Neural progenitor cell (in vitro differentiated cells): ENCODE measurements at regions not wholly inside any gene's neighbourhood (a gene's known extent, or its start where the extent isn't known, plus 50 kb on each side); places are given as distances from the start of the nearest gene placed in this dataset.

ENCODE experiments used
- DNase-seq: peaks from one replicate; pipeline ENCODE4 v3.0.0-alpha.2; 2016; ENCODE audit warnings: low spot score
- H2AFZ ChIP-seq: fragments of 200-600 bp; sonication (generic); replicated peaks from 2 replicates; pipeline ENCODE4 v1.6.1; 2016; ENCODE audit warnings: antibody characterized with exemption
- H3F3A ChIP-seq: fragments of 200-600 bp; sonication (generic); 2 replicates; pipeline ENCODE4 v1.6.1; 2016; ENCODE audit warnings: antibody characterized with exemption, low read depth
- H3K27ac ChIP-seq: fragments of 200-600 bp; sonication (generic); 2 replicates; pipeline ENCODE4 v1.5.1; 2016; ENCODE audit warnings: mild to moderate bottlenecking
- H3K27me3 ChIP-seq: fragments of 200-600 bp; sonication (generic); 2 replicates; pipeline ENCODE4 v1.6.1; 2016; ENCODE audit warnings: mild to moderate bottlenecking, moderate library complexity
- H3K36me3 ChIP-seq: fragments of 200-600 bp; sonication (generic); 2 replicates; pipeline ENCODE4 v1.5.1; 2016
- H3K4me1 ChIP-seq: fragments of 200-600 bp; sonication (generic); 2 replicates; pipeline ENCODE4 v1.6.1; 2016; ENCODE audit warnings: mixed run types
- H3K4me2 ChIP-seq: fragments of 200-600 bp; sonication (generic); 2 replicates; pipeline ENCODE4 v1.6.1; 2016
- H3K4me3 ChIP-seq: fragments of 200-600 bp; sonication (generic); 2 replicates; pipeline ENCODE4 v1.5.1; 2016
- H3K79me2 ChIP-seq: fragments of 200-600 bp; sonication (generic); 2 replicates; pipeline ENCODE4 v1.6.1; 2016; ENCODE audit warnings: low read depth
- H3K9ac ChIP-seq: fragments of 200-600 bp; sonication (generic); 2 replicates; pipeline ENCODE4 v1.6.1; 2016
- H3K9me3 ChIP-seq: fragments of 200-600 bp; sonication (generic); 2 replicates; pipeline ENCODE4 v1.5.1; 2016; ENCODE audit warnings: low read depth
- H4K20me1 ChIP-seq: fragments of 200-600 bp; sonication (generic); 2 replicates; pipeline ENCODE4 v1.6.1; 2016; ENCODE audit warnings: low read depth
- H3K27ac Mint-ChIP-seq: 3 replicates; pipeline ENCODE4 v1.8.0; 2021; ENCODE audit warnings: mixed read lengths
- H3K27me3 Mint-ChIP-seq: 2 replicates; pipeline ENCODE4 v1.8.0; 2022; ENCODE audit warnings: low read depth, mild to moderate bottlenecking, inconsistent platforms, moderate library complexity, mixed read lengths; ENCODE audit not compliant: insufficient read depth
- H3K36me3 Mint-ChIP-seq: 3 replicates; pipeline ENCODE4 v1.8.0; 2021; ENCODE audit warnings: mixed read lengths
- H3K4me1 Mint-ChIP-seq: 3 replicates; pipeline ENCODE4 v1.8.0; 2021; ENCODE audit warnings: mixed read lengths
- H3K4me3 Mint-ChIP-seq: 3 replicates; pipeline ENCODE4 v1.8.0; 2021; ENCODE audit warnings: mild to moderate bottlenecking, moderate library complexity, mixed read lengths
- H3K9me3 Mint-ChIP-seq: 3 replicates; pipeline ENCODE4 v1.8.0; 2020; ENCODE audit warnings: mixed read lengths
- CTCF ChIP-seq: fragments of 200-600 bp; sonication (generic); IDR thresholded peaks from 2 replicates; pipeline ENCODE4 v1.5.1; 2017; ENCODE audit warnings: antibody characterized with exemption, mild to moderate bottlenecking
- EZH2 ChIP-seq: fragments of 200-600 bp; sonication (generic); IDR thresholded peaks from 2 replicates; pipeline ENCODE4 v1.6.1; 2017; ENCODE audit warnings: antibody characterized with exemption, mild to moderate bottlenecking, moderate library complexity
- EZH2phosphoT487 ChIP-seq: fragments of 200-600 bp; sonication (generic); IDR thresholded peaks from 2 replicates; pipeline ENCODE4 v1.6.1; 2017; ENCODE audit warnings: antibody characterized with exemption

- H3K9ac ChIP-seq, result no peak overlapping the region
- no peak for DNase-seq
- H2AFZ ChIP-seq, result no peak overlapping the region
- no peaks in the 10 kb centered on the region for H3K36me3 ChIP-seq
- no peaks in the 10 kb centered on the region for H3F3A ChIP-seq
- no peaks in the 10 kb centered on the region for H3K9me3 ChIP-seq
- Mint-ChIP-seq H3K9me3 (no peaks in the 10 kb centered on the region), H3K27ac (no peak overlapping the region), H3K4me1 (peaks cover 6% of the 10 kb centered on the region), H3K4me3 (no peak overlapping the region), H3K27me3 (peaks cover 6% of the 10 kb centered on the region), H3K36me3 (no peaks in the 10 kb centered on the region)
- no peak overlapping the region for H3K4me3 ChIP-seq
- H4K20me1 ChIP-seq, result no peaks in the 10 kb centered on the region
- no peaks in the 10 kb centered on the region for H3K79me2 ChIP-seq
- H3K4me1 ChIP-seq, result no peaks in the 10 kb centered on the region
- TF ChIP-seq EZH2 (no peak), CTCF (no peak), EZH2phosphoT487 (no peak)
- H3K27me3 ChIP-seq, result no peaks in the 10 kb centered on the region
- H3K4me2 ChIP-seq, result no peak overlapping the region
- no peak overlapping the region for H3K27ac ChIP-seq
These were observed 172.5 kb downstream of the AXIN2 start for GRCh38 chr17:65388911-65389310.

- Histone ChIP-seq H3K4me1 (no peaks in the 10 kb centered on the region), H3F3A (no peaks in the 10 kb centered on the region), H3K4me3 (no peak overlapping the region), H4K20me1 (no peaks in the 10 kb centered on the region), H3K27ac (no peak overlapping the region), H3K9me3 (no peaks in the 10 kb centered on the region), H3K9ac (no peak overlapping the region), H3K36me3 (no peaks in the 10 kb centered on the region), H3K4me2 (no peak overlapping the region), H3K79me2 (no peaks in the 10 kb centered on the region), H3K27me3 (no peaks in the 10 kb centered on the region), H2AFZ (no peak overlapping the region)
- no peak for DNase-seq
- Mint-ChIP-seq H3K4me3 (no peak overlapping the region), H3K36me3 (no peaks in the 10 kb centered on the region), H3K27me3 (peaks cover 4% of the 10 kb centered on the region), H3K9me3 (no peaks in the 10 kb centered on the region), H3K27ac (no peak overlapping the region), H3K4me1 (no peaks in the 10 kb centered on the region)
- TF ChIP-seq EZH2 (no peak), CTCF (no peak), EZH2phosphoT487 (no peak)
These were observed 174.1 kb downstream of the AXIN2 start for GRCh38 chr17:65387322-65387721.

- Histone ChIP-seq H3K9me3 (no peaks in the 10 kb centered on the region), H3K27ac (no peak overlapping the region), H3K4me1 (no peaks in the 10 kb centered on the region), H3F3A (no peaks in the 10 kb centered on the region), H3K79me2 (no peaks in the 10 kb centered on the region), H4K20me1 (no peaks in the 10 kb centered on the region), H3K4me2 (no peak overlapping the region), H3K27me3 (no peaks in the 10 kb centered on the region), H3K36me3 (no peaks in the 10 kb centered on the region), H2AFZ (no peak overlapping the region), H3K4me3 (no peak overlapping the region), H3K9ac (no peak overlapping the region)
- no peaks in the 10 kb centered on the region for H3K36me3 Mint-ChIP-seq
- no peak overlapping the region for H3K4me3 Mint-ChIP-seq
- no peak overlapping the region for H3K27ac Mint-ChIP-seq
- TF ChIP-seq EZH2phosphoT487, result no peak
- no peak for DNase-seq
- H3K4me1 Mint-ChIP-seq, result no peaks in the 10 kb centered on the region
- H3K27me3 Mint-ChIP-seq, result peaks cover 4% of the 10 kb centered on the region
- H3K9me3 Mint-ChIP-seq, result peaks cover 2% of the 10 kb centered on the region
These were observed 175.7 kb downstream of the AXIN2 start for GRCh38 chr17:65385726-65386125.

GRCh38 chr17:65385071-65385470, 176.4 kb downstream of the AXIN2 start:
- Histone ChIP-seq H3K79me2 (no peaks in the 10 kb centered on the region), H3K4me2 (no peak overlapping the region), H2AFZ (no peak overlapping the region), H3K27me3 (no peaks in the 10 kb centered on the region), H3F3A (no peaks in the 10 kb centered on the region), H3K4me1 (no peaks in the 10 kb centered on the region), H3K4me3 (no peak overlapping the region), H3K36me3 (no peaks in the 10 kb centered on the region), H3K9me3 (no peaks in the 10 kb centered on the region), H3K9ac (no peak overlapping the region), H3K27ac (no peak overlapping the region), H4K20me1 (no peaks in the 10 kb centered on the region)
- Mint-ChIP-seq H3K4me1 (no peaks in the 10 kb centered on the region), H3K27me3 (peaks cover 4% of the 10 kb centered on the region), H3K9me3 (peaks cover 7% of the 10 kb centered on the region), H3K27ac (no peak overlapping the region), H3K4me3 (no peak overlapping the region), H3K36me3 (no peaks in the 10 kb centered on the region)
- no peak for DNase-seq
- TF ChIP-seq EZH2phosphoT487 (no peak), EZH2 (no peak), CTCF (no peak)
